KG1 (cell line): ENCODE measurements at regions not wholly inside any gene's neighbourhood (a gene's known extent, or its start where the extent isn't known, plus 50 kb on each side); places are given as distances from the start of the nearest gene placed in this dataset.

Experiments
- DNase-seq: peaks from one replicate; lab custom pipeline; 2025; lab: John Stamatoyannopoulos, UW

DNA sequence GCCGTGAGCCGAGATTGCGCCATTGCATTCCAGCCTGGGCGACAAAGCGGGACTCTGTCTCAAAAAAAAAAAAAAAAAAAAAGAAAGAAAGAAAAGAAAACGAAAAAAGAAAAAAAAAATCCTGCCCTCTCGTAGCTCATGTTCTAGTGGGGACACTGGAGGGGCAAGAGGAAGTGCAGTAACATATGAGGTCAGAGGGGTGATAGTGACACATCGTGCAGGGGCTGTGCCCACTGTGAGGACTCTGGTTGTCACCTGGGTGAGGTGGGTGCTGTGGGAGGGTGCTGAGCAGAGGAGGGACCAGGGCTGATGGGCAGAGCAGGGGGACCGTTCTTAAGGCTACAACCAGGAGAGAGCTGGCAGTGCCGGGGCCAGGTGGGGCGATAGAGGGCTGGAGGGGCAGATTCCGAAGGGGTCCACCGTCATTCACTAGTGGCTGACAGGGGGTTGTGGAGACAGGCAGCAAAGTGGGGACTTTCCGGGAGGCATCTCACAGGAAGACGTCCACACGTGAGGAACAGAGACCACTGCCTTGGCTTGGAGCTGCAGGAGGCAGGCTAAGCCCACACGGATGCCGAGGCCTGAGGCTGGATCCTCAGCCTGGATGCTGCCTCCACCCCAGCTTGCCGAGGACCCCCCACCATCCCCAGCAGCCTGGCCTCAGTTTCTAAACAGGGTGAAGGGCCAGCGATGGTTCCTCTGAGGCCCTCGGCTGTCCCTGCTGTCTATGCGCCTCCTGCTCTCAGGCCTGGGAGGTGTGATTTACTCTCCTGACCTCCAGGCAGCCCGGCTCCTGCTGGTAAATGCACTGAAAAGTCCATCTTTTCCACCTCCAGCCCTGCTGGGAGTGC, 154.3 kb upstream of the IQSEC1 start:
- DNase-seq: no peak

DNA sequence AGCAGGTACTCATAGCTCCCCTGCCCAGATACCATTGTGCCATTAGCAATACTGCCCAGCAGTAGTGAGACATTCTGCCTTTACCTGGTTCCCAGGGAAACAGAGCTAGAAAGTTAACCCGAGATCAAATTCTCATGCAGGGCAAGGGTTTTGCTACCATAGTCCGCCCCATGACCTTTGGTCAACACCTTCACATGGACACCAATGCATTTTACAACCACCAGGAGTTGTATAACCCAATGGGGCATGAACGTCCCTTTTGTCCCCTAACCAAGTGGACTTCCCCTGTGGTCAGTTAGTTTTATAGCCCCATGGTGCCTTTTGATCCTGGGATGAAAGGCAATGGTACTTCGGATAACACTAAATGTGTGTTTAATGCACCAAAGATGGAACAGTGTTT, 151.7 kb upstream of the IQSEC1 start:
- DNase-seq: no peak

DNA sequence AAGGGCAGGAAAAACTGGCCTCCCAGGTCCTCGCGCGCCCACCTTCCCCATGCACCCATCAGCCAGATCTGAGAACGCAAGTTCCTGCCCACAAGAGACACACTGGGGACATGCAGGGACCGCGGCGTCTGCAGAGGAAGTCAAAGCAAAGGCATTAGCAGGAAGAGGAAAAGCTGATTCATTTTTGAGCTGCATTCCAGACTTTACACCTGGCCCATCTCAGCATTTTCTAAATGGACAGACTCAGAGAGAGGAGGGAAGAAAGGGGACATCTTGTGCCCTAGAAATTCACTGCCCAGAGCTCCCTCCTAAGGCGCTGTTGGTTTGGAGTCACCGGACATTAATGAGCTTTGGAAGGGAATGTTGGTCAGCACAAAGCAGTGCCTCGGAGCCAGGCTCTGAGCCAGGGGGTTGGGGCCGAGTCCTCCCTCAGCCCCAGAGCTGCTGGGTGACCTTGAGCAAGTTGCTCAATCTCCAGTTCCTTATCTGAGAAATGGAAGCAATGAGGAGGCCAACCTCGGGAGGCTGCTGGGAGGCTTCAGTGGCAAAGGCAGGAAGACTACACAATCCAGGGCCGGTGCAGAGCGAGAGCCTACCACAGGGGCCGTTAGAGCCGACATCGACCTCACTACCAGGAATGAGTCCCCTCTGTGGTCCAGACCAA, 150.5 kb upstream of the IQSEC1 start:
- DNase-seq: no peak

DNA sequence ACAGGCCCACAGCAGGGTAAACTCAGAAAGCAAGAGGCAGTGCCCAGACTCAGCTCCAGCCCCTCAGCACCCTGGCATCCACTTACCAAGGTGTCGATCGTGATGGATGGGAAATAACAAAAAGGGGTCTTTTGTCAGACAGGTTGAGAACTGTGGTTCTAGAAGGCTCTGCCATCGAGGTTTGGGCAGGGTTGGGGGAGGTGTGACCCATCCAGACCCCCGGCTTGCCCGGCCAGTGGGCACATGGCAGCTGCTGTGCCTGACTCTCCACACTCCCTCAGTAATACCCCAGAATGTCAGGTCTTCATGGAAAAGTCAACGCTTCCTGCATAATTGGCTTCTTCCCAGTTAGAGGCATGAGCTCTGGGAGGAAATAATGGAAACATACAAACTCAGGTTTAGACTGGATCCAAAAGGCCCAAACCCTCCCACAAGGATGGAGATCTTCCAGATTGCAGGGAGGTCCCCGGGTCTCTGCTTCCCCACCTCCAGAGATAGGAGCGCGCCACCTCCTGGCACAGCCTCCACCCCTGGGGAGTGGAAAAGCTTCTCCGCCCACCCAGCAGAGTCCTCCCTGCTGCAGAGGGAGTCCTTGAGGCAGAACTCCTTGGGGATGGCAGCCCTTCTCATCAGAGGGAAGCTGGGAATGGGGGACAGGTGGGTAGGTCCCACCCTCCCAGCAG, 149.8 kb upstream of the IQSEC1 start:
- DNase-seq: no peak

DNA sequence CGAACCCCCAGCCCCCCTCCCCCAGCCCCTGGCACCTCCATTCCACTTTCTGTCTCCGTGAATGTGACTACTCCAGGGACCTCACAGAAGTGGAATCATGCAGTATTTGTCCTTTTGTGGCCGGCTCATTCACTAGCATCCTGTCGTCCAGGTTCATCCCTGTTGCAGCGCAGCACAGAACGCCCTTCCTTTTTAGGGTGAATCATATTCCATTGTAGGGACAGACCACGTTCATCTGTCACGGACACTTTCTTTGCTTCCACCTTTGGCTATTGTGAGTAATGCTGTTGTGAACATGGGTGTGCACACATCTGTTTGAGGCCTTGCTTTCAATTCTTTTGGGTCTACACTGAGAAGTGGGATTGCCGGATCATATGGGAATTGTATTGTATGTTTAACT, 148.9 kb upstream of the IQSEC1 start:
- DNase-seq: no peak

DNA sequence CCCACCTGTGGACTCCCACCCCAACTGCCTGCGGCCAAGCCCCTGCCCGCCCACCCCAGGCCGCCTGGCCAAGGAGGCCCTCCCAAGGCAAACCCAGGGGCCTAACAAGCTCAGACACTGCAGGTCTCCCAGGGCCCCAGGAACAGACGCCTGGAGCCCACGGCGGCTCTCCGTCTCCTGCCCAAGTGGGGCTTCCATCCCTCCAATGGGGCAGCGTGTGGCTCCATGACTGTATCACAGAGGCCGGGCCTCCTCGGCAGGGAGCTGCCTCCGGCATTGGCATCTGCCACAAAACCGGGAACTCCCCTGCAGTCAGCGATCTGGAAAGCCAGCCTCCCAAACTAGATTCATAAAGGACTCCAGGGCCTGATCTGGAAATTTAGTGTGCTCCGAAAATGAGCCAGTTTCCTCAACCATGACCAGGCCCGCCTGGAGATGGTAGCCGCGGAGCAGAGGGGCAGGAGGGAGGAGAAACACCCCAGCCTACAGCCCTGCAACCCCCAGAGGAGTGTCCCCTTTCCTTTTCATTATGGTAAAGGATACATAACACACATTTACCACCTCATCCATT, 148.3 kb upstream of the IQSEC1 start:
- no peak for DNase-seq

DNA sequence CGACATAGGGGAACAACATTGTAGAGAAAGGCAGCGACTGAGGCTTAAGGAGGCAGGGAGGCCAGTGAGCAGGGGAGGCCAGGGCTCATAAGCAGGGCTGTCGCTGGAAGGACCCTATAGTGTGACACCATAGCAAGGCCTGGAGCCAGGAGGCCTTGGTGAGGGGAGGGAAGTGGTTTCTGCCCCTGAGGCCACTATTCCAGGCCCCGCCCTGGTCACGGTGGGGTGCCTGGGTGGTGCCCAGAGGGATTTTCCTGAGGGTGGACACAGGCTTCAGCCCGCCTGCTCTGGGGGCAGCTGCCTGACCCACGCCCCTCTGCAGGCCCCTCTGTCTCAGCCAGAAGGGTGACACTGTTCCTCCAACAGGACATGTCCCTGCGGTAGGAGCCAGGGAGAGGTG, 147.8 kb upstream of the IQSEC1 start:
- DNase-seq: no peak

DNA sequence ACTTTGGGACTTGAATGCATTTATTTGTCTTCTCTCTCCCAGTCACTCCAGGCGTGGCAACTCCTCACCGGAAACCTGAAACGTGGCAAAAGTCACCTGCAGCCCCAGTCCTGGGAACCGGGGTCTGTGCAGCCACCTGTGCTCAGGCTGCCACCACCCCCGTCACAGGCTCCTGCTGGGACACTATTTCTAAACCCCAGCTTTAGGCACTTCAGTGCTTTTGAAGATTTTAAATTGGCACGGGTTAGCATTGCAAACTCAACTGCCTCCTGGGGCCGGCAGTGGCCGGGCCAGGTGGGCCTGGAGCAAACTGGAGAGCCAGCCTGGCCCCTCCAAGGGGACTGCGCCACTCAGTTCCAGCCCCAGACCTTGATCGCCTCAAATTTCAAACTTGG, 146.7 kb upstream of the IQSEC1 start:
- no peak for DNase-seq

DNA sequence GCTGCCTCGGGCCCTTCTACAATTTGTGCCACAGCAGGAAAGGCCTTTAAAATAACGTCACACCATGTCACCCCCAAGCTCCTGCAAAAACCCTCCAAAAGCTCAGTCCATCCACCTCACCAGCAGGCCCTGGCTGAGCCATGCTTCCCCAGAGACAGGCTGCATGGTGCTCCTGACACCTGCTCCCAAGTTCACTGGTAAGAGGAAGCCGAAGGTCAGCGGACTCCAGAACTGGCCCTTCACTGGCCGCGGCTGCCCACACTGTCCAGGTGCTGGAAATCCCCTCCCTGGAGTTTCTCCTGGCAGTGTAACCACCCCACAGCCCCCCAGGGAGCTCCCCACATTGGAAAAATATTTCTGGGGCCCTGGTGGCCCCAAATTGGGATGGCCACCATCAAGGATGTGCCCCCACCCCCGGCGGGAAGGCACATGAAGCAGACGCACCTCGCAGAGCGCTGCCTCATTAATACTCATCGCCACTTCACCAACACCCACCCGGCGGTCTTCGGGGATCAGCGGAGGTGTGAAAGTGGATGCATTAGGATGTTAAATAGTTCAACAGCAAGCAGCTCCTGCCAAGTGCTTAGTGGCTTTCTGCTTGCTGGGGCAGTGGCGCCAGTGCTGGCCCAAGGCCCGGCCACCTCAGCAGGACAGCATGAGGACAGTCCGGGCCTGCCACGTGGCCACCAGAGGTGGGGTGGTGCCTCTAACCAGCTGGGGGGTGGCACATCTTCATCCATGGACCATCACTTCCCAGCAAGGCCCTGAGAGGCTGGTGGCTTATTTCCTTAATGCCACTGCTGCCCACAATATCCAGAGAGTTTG, 146.1 kb upstream of the IQSEC1 start:
- no peak for DNase-seq

DNA sequence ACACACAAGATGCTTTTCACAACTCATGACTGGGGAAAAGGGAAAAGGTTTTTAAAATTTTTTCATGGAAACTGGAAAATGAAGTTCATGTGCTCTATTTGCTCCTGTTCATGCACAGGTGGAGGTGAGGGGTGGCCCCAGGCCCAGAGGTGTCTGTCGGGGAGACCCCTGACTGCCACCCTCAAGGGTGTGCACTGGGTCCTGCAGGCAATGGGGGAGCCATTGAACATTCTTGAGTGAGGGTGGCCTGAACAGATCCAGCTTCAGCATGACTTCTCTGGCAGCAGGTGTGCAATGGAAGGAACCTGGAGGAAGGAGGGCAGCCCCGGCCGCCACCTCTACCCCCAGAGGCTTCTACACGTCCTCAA, 145.3 kb upstream of the IQSEC1 start:
- DNase-seq: no peak

DNA sequence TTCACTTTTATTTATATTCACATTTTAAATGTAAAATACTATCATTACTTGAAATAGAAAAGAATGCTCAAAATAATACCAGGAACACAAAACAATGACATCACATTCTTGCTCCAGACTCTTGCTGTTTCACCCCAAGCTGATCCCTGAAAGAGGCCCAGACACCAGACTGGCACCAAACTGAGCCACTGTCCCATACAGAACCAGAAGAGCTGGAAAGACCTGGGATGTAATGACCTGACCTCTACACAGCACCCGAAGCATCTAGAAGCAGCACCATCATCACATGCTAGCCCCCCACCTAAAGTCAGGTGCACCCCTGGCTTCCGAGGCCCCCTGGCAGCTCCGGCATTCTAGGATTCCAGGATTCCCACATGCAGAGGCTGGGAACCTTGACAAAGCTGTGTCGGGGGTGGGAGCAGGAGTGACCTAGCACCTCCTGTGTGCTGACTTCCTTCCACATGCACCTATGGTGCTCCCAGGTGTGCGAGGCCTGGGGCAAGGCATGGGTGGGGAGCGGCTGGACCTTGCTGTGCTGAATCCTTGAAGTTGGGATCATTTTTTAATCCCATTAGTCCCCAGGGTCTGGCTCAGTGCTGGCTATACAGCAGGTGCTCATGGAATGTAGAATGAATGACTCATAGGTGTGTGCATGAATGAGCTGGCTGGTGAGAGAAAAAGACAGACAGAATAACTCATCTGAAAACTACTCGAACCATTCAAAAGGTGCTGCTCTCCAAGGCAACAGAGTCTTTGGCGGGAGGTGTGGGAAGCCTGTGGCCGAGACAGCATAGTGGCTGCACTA, 144.7 kb upstream of the IQSEC1 start:
- DNase-seq: no peak

DNA sequence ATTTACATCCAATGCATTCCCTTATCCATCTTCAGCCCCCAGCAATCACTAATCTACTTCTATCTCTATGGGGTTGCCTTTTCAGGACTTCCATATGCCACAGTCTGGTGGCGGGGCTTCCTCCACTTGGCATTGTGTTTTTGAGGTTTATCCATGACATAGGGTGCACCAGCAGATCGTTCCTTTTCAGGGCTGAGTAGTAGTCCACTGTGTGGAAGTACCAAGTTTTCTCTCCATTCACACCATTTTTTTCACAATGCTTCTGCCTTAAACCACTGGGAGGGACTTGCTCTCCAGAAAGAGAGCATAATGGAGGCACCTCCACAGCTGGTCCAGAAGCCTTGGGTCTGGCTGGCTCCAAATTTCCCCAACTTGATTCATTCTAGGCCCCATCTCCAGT, 144.0 kb upstream of the IQSEC1 start:
- no peak for DNase-seq

DNA sequence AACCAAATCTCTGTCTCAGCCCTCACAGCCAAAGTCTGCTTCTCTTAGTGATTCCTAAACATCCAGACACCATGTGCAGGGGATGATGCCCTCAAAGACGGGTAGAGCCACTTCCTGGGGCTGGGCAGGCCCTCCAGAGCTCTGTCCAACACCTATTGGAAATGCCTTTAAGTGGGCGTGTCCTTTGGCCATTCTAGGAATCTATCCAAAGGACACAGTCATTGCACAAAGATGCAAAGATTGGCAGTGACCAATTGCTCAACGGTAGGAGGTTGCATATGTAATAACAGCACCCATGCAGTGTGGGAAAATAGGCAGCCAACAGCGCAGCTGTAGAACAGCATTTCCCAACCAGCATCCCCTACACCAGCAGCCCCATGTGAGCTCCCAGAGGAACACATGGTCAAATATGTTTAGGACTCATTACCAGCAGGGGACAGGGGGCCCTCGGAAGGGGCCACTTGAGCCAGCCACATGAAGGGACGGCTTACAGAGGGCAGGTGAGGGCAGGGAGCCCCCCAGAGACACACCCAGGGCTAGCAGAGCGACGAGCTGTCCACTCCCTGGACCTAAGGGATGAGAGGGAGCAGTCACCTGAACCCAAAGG, 142.8 kb upstream of the IQSEC1 start:
- DNase-seq: no peak

DNA sequence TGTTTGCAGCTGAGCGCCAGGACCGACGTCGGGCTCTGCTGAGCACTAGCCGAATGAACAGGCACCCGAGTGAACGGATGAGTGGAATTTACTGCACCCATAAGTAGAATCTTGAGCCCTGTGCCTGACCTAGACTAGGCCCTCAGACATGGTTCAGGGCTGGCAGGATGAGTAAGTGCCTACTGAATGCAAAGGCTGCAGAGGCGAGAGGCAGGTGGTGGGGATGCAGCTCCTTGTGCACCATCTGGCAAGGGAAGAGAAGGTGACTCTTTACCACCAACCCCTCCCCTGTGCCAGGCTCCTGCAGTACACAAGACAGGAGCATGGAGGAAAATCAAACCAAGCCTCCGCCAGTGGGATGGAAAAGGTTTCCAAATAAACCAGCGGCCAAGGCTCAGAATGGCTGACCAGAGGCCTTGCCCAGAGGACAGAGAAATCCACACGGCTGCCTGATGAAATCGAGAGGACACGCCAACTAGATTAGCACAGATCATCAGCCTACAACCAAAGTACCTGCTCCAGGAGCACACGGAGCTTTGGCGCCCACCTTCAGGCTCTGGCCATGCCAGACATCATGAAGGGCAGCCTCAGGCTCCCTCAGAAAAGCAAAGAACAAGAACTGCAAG, 141.7 kb upstream of the IQSEC1 start:
- DNase-seq: no peak

DNA sequence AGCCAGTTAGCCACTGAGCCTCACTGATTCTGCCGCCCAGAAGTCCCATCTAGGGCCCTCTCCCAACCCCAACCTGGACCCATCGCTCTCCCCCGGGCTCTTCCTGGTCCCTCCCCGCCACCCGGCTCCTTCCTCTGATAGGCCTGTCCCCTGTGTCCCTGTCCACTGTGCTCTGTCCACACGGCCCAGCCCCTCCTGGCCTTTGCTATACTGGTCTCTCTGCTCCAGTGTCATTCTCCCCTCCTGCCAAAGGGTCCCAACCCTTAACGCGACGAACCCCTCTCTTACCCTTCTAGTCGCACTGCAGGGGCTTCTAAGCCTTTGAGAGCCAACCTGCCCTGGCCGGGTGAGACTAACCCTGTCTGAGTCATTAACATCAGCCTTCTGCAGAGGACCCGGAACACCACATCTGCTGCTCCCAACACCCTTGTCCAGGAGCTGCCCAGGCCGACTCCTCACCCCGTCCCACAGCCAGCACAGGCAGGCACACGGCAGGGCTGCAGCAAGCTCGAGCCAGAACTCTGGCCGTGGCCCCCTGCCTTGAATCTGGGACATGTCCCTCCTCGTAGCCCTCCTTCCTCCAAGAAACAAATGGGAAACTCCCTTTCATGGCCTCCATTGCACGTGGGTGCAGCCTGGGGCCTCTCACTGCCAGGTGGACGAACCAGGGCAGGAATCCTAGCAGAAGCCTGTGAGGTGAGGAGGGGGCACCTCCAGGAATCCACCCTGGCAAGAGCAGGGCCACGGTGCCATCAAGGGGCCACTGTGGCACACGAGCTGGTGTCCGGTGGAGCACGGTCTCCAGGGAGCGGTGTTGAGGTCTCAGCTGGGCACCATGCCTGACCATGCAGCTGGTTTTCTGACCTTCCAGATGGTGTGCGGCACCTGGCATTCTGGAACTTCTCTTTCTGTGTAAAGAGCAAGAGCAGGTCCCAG, 140.9 kb upstream of the IQSEC1 start:
- no peak for DNase-seq

DNA sequence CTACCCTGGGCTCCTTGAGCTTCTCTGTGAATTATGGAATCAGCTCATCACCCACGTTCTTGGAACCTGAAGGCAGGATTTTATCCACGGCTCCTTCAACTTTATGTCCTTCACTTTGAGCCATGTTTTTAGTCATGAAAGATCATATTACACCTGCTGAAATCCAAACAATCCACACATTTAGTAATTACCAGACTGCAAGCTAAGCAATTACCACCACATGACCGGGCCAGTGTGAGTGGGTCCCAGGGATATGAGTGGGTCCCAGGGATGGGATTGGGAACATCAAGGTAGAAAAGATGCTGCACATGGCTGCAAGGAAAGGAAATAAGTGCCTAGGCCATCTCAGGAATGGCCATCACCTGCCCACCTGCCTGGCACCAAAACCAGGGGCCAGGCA, 140.3 kb upstream of the IQSEC1 start:
- no peak for DNase-seq

DNA sequence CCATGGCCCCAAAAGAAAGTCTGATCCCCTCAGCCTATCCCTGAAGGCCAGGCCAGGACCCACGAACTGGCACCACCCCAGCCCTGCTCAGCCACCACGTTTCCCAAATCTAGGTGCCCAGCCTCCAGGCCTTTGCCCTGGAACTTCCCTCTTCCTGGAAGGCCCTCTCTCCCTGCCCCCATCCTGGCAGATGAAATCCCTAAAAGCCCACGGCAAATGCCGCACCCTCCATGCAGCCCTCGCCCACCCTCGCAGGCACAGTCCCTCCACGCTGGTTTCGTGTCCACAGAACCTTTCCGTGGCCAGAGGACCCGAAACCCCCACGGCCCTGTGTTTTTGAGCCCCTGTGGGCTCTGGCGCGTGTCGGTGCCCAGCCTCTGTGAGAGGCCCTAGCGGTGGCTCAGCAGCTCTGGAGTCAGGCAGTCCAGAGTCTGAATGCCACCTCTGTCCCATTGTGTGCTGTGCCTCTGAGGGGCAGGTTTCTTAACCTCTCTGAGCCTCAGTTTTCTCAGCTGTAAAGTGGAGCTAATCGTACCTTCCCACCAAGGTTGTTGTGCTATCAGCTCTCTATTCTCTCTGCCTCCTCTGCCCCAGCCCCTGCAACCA, 138.5 kb upstream of the IQSEC1 start:
- no peak for DNase-seq

DNA sequence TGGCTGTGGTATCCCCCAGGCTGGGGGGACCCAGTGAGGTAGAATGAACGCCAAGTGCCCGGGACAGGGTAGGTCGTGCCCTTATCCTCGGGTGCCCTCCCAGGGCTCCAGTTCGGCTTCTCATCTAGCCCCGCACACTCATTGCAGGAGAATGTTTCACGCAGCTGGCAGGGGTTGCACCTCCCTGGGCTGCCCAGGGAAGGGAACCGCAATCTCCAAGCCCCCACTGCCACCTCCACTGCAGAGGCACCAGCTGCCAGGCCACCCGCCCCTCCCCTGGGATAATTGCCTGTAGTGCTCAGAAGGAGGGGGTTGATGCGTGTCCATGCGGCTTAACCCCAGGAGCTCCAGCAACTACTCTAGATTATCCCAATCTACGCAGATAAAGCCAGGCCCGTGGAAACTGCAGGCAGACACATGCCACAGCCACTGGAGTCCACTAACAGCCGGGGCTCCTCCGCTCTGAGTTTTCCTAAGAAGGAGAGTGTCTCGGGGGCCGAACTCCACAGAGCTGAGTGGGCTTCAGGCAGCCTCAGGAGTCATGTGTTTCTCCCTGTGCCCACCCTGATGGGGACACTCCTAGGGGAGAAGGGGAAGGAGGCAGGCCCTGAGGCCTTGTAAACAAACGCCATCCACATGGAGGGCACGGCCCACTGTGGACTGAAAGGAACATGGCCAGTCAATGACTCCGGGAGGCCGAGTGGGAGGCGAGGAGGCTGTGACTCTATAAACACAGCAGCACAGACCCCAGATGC, 137.2 kb upstream of the IQSEC1 start:
- no peak for DNase-seq
